K562 (cell line): ENCODE measurements at regions not wholly inside any gene's neighbourhood (a gene's known extent, or its start where the extent isn't known, plus 50 kb on each side); places are given as distances from the start of the nearest gene placed in this dataset.

Experiments
- ARID1B ChIP-seq: fragments of 450-650 bp; IDR thresholded peaks from 2 replicates; pipeline ENCODE4 v1.6.1; 2016; ENCODE audit warnings: antibody characterized with exemption, mild to moderate bottlenecking, inconsistent platforms
- CEBPB ChIP-seq: fragments of 450-650 bp; IDR thresholded peaks from 2 replicates; pipeline ENCODE4 v1.6.1; 2016; ENCODE audit warnings: missing genetic modification characterization, missing compliant biosample characterization
- GATAD2A ChIP-seq: fragments of 450-650 bp; IDR thresholded peaks from 2 replicates; pipeline ENCODE4 v1.6.1; 2017
- GATAD2B ChIP-seq: fragments of 450-650 bp; IDR thresholded peaks from 2 replicates; pipeline ENCODE4 v1.6.1; 2017; ENCODE audit warnings: mild to moderate bottlenecking, borderline replicate concordance
- HOMEZ ChIP-seq: fragments of 250-450 bp; sonication (Bioruptor Pico); IDR thresholded peaks from 2 replicates; pipeline ENCODE4 v1.4.0; 2020; ENCODE audit warnings: mild to moderate bottlenecking, moderate library complexity
- HSF4 ChIP-seq: fragments of 250-450 bp; sonication (Bioruptor Pico); IDR thresholded peaks from 2 replicates; pipeline ENCODE4 v2.1.2; 2022; ENCODE audit warnings: mild to moderate bottlenecking, moderate library complexity, borderline replicate concordance
- KLF16 ChIP-seq: IDR thresholded peaks from 2 replicates; pipeline ENCODE4 v1.6.1; 2016; ENCODE audit warnings: antibody characterized with exemption
- NRF1 ChIP-seq, 2 experiments: fragments of 450-650 bp; IDR thresholded peaks in 1 of 2; conservative IDR thresholded peaks in 1 of 2; 2 replicates each; pipeline ENCODE4 v1.6.1; 2014; ENCODE audit warnings: mild to moderate bottlenecking in 2 of 2
- PCBP2 ChIP-seq: fragments of 200-400 bp; formaldehyde crosslinking; IDR thresholded peaks from 2 replicates; pipeline ENCODE4 v1.6.1; 2018; ENCODE audit warnings: low read length, low read depth, mild to moderate bottlenecking, moderate library complexity; ENCODE audit not compliant: poor library complexity, severe bottlenecking
- RFX1 ChIP-seq: fragments of 450-650 bp; IDR thresholded peaks from 2 replicates; pipeline ENCODE4 v1.6.1; 2016; ENCODE audit warnings: mild to moderate bottlenecking, moderate library complexity
- ZBTB7A ChIP-seq: IDR thresholded peaks from 2 replicates; pipeline ENCODE4 v1.6.1; 2011; ENCODE audit warnings: low read depth, mild to moderate bottlenecking, low read length, moderate library complexity, borderline replicate concordance; ENCODE audit not compliant: control insufficient read depth
- ZNF175 ChIP-seq: fragments of 200-800 bp; sonication (Bioruptor generic); IDR thresholded peaks from 2 replicates; pipeline ENCODE4 v1.6.1; 2016; ENCODE audit warnings: low read depth, mild to moderate bottlenecking, missing genetic modification characterization, missing compliant biosample characterization
- ZNF639 ChIP-seq, 2 experiments: fragments of 200-800 bp in 1 of 2; sonication (Bioruptor generic) in 1 of 2; sonication (generic) in 1 of 2; formaldehyde crosslinking in 1 of 2; IDR thresholded peaks in 1 of 2; conservative IDR thresholded peaks in 1 of 2; 2 replicates each; pipeline versions ENCODE4 v1.5.0 to v1.6.1; 2016 to 2020; ENCODE audit warnings: missing compliant biosample characterization in 1 of 2, missing genetic modification characterization in 1 of 2, missing genetic modification reagents in 1 of 2
- TF ChIP-seq, protein P1 (sequence below), 2 experiments: fragments of 450-650 bp; IDR thresholded peaks; 2 replicates each; pipeline ENCODE4 v1.6.1; 2016; ENCODE audit warnings: mild to moderate bottlenecking in 2 of 2, borderline replicate concordance in 1 of 2, low read depth in 1 of 2, moderate library complexity in 1 of 2
- TF ChIP-seq, protein P2 (sequence below): conservative IDR thresholded peaks from 2 replicates; pipeline ENCODE4 v1.6.1; 2011; ENCODE audit warnings: low read depth, mild to moderate bottlenecking, low read length; ENCODE audit not compliant: control insufficient read depth

DNA sequence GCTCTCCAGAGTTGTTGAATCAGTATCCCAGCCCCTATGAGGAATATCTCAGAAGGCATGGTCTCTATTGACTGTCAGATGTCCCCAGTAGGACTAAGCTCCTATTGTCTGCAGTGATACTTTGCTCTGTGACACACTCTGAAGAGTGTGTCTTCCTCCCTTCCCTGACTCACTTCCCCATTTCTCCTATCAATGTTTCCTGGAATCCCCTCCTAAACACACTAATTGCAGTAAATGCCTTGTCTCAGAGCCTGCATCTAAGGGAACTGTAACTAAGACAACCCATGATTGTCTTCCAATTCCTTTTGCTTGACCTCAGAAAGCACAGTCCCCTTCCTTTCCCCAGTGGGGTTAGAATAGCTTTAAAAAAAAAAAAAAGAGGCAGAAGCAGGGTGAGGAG, 397.3 kb upstream of the PROK2 start (continued):
- TF ChIP-seq, protein P1, sequence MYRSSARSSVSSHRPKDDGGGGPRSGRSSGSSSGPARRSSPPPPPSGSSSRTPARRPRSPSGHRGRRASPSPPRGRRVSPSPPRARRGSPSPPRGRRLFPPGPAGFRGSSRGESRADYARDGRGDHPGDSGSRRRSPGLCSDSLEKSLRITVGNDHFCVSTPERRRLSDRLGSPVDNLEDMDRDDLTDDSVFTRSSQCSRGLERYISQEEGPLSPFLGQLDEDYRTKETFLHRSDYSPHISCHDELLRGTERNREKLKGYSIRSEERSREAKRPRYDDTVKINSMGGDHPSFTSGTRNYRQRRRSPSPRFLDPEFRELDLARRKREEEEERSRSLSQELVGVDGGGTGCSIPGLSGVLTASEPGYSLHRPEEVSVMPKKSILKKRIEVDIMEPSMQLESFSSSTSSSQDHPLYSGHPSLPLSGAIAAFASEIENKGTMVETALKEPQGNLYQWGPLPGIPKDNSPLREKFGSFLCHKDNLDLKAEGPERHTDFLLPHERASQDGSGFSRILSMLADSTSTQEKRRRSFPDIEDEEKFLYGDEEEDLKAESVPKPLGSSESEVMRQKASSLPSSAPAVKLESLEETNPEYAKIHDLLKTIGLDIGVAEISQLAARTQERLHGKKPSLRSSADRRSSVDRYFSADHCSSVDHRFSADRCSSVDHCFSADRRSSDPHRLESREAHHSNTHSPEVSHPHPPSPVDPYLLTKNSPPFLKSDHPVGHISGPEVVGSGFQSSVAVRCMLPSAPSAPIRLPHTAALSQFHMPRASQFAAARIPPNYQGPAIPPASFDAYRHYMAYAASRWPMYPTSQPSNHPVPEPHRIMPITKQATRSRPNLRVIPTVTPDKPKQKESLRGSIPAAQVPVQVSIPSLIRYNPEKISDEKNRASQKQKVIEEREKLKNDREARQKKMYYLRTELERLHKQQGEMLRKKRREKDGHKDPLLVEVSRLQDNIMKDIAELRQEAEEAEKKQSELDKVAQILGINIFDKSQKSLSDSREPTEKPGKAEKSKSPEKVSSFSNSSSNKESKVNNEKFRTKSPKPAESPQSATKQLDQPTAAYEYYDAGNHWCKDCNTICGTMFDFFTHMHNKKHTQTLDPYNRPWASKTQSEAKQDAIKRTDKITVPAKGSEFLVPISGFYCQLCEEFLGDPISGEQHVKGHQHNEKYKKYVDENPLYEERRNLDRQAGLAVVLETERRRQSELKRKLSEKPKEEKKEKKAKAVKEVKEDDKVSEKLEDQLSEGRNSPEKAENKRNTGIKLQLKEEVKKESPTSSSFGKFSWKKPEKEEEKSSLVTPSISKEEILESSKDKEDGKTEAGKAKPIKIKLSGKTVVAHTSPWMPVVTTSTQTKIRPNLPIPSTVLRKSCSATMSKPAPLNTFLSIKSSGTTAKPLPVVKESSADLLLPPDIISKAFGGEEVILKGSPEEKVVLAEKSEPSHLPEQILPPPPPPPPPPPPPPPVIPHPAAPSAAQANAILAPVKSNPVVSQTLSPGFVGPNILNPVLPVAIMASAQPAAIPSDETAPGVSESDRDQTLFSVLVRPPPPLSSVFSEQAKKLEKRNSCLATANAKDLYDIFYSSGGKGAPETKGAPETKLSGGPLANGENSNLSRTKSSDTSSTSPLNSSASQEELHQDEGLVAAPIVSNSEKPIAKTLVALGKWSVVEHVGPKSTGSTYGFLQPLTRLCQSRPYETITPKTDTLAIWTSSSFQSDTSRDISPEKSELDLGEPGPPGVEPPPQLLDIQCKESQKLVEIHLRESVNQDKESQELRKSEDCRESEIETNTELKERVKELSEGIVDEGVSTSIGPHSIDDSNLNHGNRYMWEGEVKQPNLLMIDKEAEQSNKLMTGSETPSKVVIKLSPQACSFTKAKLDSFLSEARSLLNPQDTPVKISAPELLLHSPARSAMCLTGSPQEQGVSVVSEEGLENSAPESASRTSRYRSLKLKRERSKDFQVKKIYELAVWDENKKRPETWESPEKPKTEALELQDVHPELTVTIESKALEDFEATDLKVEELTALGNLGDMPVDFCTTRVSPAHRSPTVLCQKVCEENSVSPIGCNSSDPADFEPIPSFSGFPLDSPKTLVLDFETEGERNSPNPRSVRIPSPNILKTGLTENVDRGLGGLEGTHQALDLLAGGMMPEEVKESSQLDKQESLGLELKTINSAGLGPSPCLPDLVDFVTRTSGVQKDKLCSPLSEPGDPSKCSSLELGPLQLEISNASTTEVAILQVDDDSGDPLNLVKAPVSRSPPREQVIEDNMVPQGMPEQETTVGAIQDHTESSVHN (IDR thresholded peaks at IDR 0.05; ENCODE audit: borderline replicate concordance in 1 of 2, low read depth in 1 of 2), result no peak
- TF ChIP-seq HSF4 (CRISPR knock-in tag), result no peak
- TF ChIP-seq, protein P2, sequence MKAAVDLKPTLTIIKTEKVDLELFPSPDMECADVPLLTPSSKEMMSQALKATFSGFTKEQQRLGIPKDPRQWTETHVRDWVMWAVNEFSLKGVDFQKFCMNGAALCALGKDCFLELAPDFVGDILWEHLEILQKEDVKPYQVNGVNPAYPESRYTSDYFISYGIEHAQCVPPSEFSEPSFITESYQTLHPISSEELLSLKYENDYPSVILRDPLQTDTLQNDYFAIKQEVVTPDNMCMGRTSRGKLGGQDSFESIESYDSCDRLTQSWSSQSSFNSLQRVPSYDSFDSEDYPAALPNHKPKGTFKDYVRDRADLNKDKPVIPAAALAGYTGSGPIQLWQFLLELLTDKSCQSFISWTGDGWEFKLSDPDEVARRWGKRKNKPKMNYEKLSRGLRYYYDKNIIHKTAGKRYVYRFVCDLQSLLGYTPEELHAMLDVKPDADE, result no peak
- TF ChIP-seq ZBTB7A, result no peak
- TF ChIP-seq ZNF175 (CRISPR knock-in tag), result 0 out of 2 replicates have a peak, but pooled peaks have one; percentile 40
- TF ChIP-seq GATAD2A, result peak; percentile 27; the same call in 1 of the 2 replicates
- no peak for TF ChIP-seq HOMEZ
- TF ChIP-seq ARID1B, result peak; percentile 63
- no peak for TF ChIP-seq ZNF639 (CRISPR knock-in tag; conservative IDR thresholded peaks at IDR 0.05 in 1 of 2, IDR thresholded peaks at IDR 0.05 in 1 of 2)
- no peak for TF ChIP-seq PCBP2
- TF ChIP-seq GATAD2B, result no peak
- peak; percentile 76 for TF ChIP-seq RFX1
- no peak for TF ChIP-seq KLF16
- TF ChIP-seq CEBPB, result no peak
- no peak for TF ChIP-seq NRF1 (conservative IDR thresholded peaks at IDR 0.05 in 1 of 2, IDR thresholded peaks at IDR 0.05 in 1 of 2)
